Right ventricle myocardium superior (tissue), 1 donor: ENCODE measurements at regions not wholly inside any gene's neighbourhood (a gene's known extent, or its start where the extent isn't known, plus 50 kb on each side); places are given as distances from the start of the nearest gene placed in this dataset.

Experiments used
- ATAC-seq: fragments of 200-7000 bp; cut with Tn5 transposase; one replicate; pipeline ENCODE4 v1.9.1; 2020; ENCODE audit warnings: mild to moderate bottlenecking; ENCODE audit not compliant: poor library complexity
- DNase-seq: peaks from one replicate; pipeline ENCODE4 v3.0.0-alpha.2; 2020
- intact Hi-C: fragments of 100-400 bp; cut with DNase I; formaldehyde crosslinking; loops from one replicate; pipeline ENCODE4 v1.11.2; 2022
- donor health status: DM: no; HTN: yes; CAD: no; lungs with severe emphysema.

GRCh38 chr4:45985038-45985437 lies 138.8 kb downstream of the GABRG1 start:
- ATAC-seq, result no peak

GRCh38 chr4:45971108-45971507 lies 152.7 kb downstream of the GABRG1 start:
- intact Hi-C loops, result no loop called here
- ATAC-seq, result no peak
- DNase-seq, result no peak

More at GRCh38 chr4:45985038-45985437, 138.8 kb downstream of the GABRG1 start:
- no peak for DNase-seq
- intact Hi-C loops, result no loop called here

- ATAC-seq (no peak), DNase-seq (no peak)
- intact Hi-C loops, result no loop called here
These were observed 166.5 kb downstream of the GABRG1 start for GRCh38 chr4:45957353-45957752.

GRCh38 chr4:45954276-45954675 lies 169.6 kb downstream of the GABRG1 start:
- ATAC-seq (no peak), DNase-seq (no peak)
- intact Hi-C loops, result no loop called here

- intact Hi-C loops, result no loop called here
- DNase-seq (no peak), ATAC-seq (no peak)
These were observed 172.7 kb downstream of the GABRG1 start for GRCh38 chr4:45951153-45951552.

GRCh38 chr4:45946699-45947098 lies 177.2 kb downstream of the GABRG1 start:
- no peak for DNase-seq
- no peak for ATAC-seq

GRCh38 chr4:45944000-45944399 lies 179.9 kb downstream of the GABRG1 start:
- DNase-seq (no peak), ATAC-seq (no peak)
- intact Hi-C loops, result no loop called here

More at GRCh38 chr4:45946699-45947098, 177.2 kb downstream of the GABRG1 start:
- intact Hi-C loops, result no loop called here

- intact Hi-C loops, result no loop called here
- ATAC-seq, result no peak
- DNase-seq, result no peak
These were observed 184.8 kb downstream of the GABRG1 start for GRCh38 chr4:45939056-45939455.

GRCh38 chr4:45931154-45931553 lies 192.7 kb downstream of the GABRG1 start:
- DNase-seq (no peak), ATAC-seq (no peak)
- intact Hi-C loops, result no loop called here

GRCh38 chr4:45927641-45928040 lies 196.2 kb downstream of the GABRG1 start:
- DNase-seq (no peak), ATAC-seq (no peak)
- intact Hi-C loops, result no loop called here

- ATAC-seq, result no peak
- intact Hi-C loops, result no loop called here
- no peak for DNase-seq
These were observed 198.0 kb downstream of the GABRG1 start for GRCh38 chr4:45925809-45926208.

GRCh38 chr4:45920861-45921260 lies 203.0 kb downstream of the GABRG1 start:
- ATAC-seq (no peak), DNase-seq (no peak)
- intact Hi-C loops, result no loop called here

GRCh38 chr4:45910511-45910910 lies 213.3 kb downstream of the GABRG1 start:
- no peak for ATAC-seq
- intact Hi-C loops, result no loop called here

GRCh38 chr4:45897946-45898585 lies 225.8 kb downstream of the GABRG1 start:
- DNase-seq (no peak), ATAC-seq (no peak)
- intact Hi-C loops, result no loop called here

More at GRCh38 chr4:45910511-45910910, 213.3 kb downstream of the GABRG1 start:
- DNase-seq, result no peak

- ATAC-seq, result no peak
- intact Hi-C loops, result no loop called here
- no peak for DNase-seq
These were observed 240.4 kb downstream of the GABRG1 start for GRCh38 chr4:45883421-45883820.

- intact Hi-C loops, result no loop called here
- DNase-seq, result no peak
- ATAC-seq, result no peak
These were observed 247.5 kb downstream of the GABRG1 start for GRCh38 chr4:45876235-45876890.

GRCh38 chr4:45869184-45869583 lies 254.7 kb downstream of the GABRG1 start:
- DNase-seq, result no peak
- intact Hi-C loops, result no loop called here

GRCh38 chr4:45865781-45866180 lies 258.1 kb downstream of the GABRG1 start:
- DNase-seq, result no peak
- ATAC-seq, result no peak
- intact Hi-C loops, result no loop called here

More at GRCh38 chr4:45869184-45869583, 254.7 kb downstream of the GABRG1 start:
- ATAC-seq, result no peak

- no peak for DNase-seq
- ATAC-seq, result no peak
- intact Hi-C loops, result no loop called here
These were observed 268.0 kb downstream of the GABRG1 start for GRCh38 chr4:45855857-45856256.

GRCh38 chr4:45846016-45846415 lies 277.8 kb downstream of the GABRG1 start:
- no peak for ATAC-seq
- intact Hi-C loops, result no loop called here
- no peak for DNase-seq

- ATAC-seq (no peak), DNase-seq (no peak)
- intact Hi-C loops, result no loop called here
These were observed 282.1 kb downstream of the GABRG1 start for GRCh38 chr4:45841791-45842190.
